Thyroid gland (tissue), 4 donors: ENCODE measurements at regions not wholly inside any gene's neighbourhood (a gene's known extent, or its start where the extent isn't known, plus 50 kb on each side); places are given as distances from the start of the nearest gene placed in this dataset.

Experiments used
- POLR2A ChIP-seq, 2 donors: fragments of 450-650 bp; IDR thresholded peaks; one replicate each; pipeline ENCODE4 v1.6.1; 2017; ENCODE audit warnings: antibody characterized with exemption in 2 of 2, mild to moderate bottlenecking in 2 of 2, moderate library complexity in 1 of 2
- TF ChIP-seq, protein P1 (sequence below), 6 experiments: fragments of 200-600 bp in 3 of 6; fragments of 450-650 bp in 3 of 6; sonication (generic) in 3 of 6; IDR thresholded peaks; one replicate each; pipeline ENCODE4 v1.5.1; 2016 to 2019; ENCODE audit warnings: antibody characterized with exemption in 6 of 6, mild to moderate bottlenecking in 2 of 6, inconsistent platforms in 1 of 6, moderate library complexity in 1 of 6

DNA sequence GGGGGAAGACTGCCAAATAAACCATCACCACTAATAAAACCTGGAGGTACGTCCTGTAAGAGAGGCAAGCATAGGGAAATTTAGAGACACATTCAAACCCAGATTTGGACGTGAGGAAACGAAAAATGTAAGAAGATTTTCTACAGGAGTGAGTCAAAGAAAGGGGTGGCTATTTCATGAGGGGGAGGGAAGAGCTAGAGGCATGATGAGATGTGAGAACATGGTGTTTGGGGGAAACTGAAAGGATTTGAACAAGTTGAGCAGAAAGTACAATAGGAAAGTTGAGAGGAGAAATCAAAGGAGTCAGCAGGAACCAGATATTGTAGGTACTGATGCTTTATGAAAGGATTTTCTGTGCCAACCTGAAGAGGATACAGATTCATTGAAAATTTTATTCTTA is 179.1 kb upstream of the HS3ST5 start:
- TF ChIP-seq, protein P1, sequence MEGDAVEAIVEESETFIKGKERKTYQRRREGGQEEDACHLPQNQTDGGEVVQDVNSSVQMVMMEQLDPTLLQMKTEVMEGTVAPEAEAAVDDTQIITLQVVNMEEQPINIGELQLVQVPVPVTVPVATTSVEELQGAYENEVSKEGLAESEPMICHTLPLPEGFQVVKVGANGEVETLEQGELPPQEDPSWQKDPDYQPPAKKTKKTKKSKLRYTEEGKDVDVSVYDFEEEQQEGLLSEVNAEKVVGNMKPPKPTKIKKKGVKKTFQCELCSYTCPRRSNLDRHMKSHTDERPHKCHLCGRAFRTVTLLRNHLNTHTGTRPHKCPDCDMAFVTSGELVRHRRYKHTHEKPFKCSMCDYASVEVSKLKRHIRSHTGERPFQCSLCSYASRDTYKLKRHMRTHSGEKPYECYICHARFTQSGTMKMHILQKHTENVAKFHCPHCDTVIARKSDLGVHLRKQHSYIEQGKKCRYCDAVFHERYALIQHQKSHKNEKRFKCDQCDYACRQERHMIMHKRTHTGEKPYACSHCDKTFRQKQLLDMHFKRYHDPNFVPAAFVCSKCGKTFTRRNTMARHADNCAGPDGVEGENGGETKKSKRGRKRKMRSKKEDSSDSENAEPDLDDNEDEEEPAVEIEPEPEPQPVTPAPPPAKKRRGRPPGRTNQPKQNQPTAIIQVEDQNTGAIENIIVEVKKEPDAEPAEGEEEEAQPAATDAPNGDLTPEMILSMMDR (IDR thresholded peaks at IDR 0.05): no peak
- TF ChIP-seq POLR2A (IDR thresholded peaks at IDR 0.05): no peak
